ENCODE measurements at regions not wholly inside any gene's neighbourhood (a gene's known extent, or its start where the extent isn't known, plus 50 kb on each side); places are given as distances from the start of the nearest gene placed in this dataset.

- no peaks in the 10 kb centered on the region for H3K9me3 ChIP-seq (ENCODE audit: control insufficient read depth, low read depth, low read length)
Measured at GRCh38 chr5:100646011-100646410, 110.8 kb downstream of the FAM174A start.

More at GRCh38 chr5:100646011-100646410, 110.8 kb downstream of the FAM174A start:
- H2AFZ ChIP-seq (ENCODE audit: low read length) = no peak overlapping the region
- H4K8ac ChIP-seq (replicated peaks; ENCODE audit: insufficient read length, low read depth, low read length) = no peak overlapping the region
- H3K79me1 ChIP-seq (ENCODE audit: insufficient read depth, low read depth, low read length, poor library complexity, severe bottlenecking) = no peaks in the 10 kb centered on the region
- H2BK5ac ChIP-seq (ENCODE audit: insufficient read length, low read length) = no peak overlapping the region
- TF ChIP-seq CTCF (conservative IDR thresholded peaks at IDR 0.05) = no peak
- Mint-ChIP-seq H3K36me3 (ENCODE audit: insufficient read depth in 1 of 3, low read depth in 3 of 3) (no peaks in the 10 kb centered on the region), H3K27me3 (ENCODE audit: low read depth) (no peaks in the 10 kb centered on the region), H3K9me3 (no peaks in the 10 kb centered on the region), H3K27ac (no peak overlapping the region), H3K4me1 (peaks cover 16 to 23% of the 10 kb centered on the region in 2 experiments), H3K4me3 (no peak overlapping the region)
- H3K23ac ChIP-seq (ENCODE audit: insufficient read length, low read depth, low read length) = no peak overlapping the region
- H2BK15ac ChIP-seq (ENCODE audit: low read depth, low read length) = no peak overlapping the region
- H2BK120ac ChIP-seq (ENCODE audit: low read depth, low read length, poor library complexity, severe bottlenecking) = no peak overlapping the region
- H4K20me1 ChIP-seq (ENCODE audit: control insufficient read depth, insufficient read depth, insufficient read length) = no peaks in the 10 kb centered on the region
- H3K18ac ChIP-seq (ENCODE audit: insufficient read length, low read depth, low read length) = no peak overlapping the region
- no peak overlapping the region for H4K5ac ChIP-seq (ENCODE audit: insufficient read length, low read depth, low read length)
- H3K14ac ChIP-seq (ENCODE audit: insufficient read depth, low read length) = no peak overlapping the region
- no peak overlapping the region for H3K56ac ChIP-seq (ENCODE audit: insufficient read length, low read depth, low read length)
- H3K79me2 ChIP-seq (ENCODE audit: insufficient read depth, low read length) = no peaks in the 10 kb centered on the region
- H3K23me2 ChIP-seq (ENCODE audit: insufficient read length, low read depth, low read length, poor library complexity, severe bottlenecking) = no peaks in the 10 kb centered on the region
- H3K27me3 ChIP-seq (ENCODE audit: insufficient read depth, low read length) = no peaks in the 10 kb centered on the region
- no peak overlapping the region for H2BK20ac ChIP-seq (ENCODE audit: low read depth, low read length, poor library complexity, severe bottlenecking)
- H3K4me1 ChIP-seq (ENCODE audit: insufficient read depth, low read length) = peaks cover 7% of the 10 kb centered on the region; the same call in 1 of the 2 replicates
- no peak overlapping the region for H3T11ph ChIP-seq (ENCODE audit: low read length)
- no peak for DNase-seq
- no peak overlapping the region for H3K27ac ChIP-seq (ENCODE audit: insufficient read length, low read depth, low read length)
- H3K4me2 ChIP-seq (ENCODE audit: insufficient read depth, insufficient read length, low read length) = no peak overlapping the region
- WGBS (ENCODE audit: extremely low coverage, insufficient read length, low lambda C conversion rate) = no CpG with 5 or more reads among the region's 3 CpGs
- H3K4ac ChIP-seq (ENCODE audit: low read depth, low read length) = no peak overlapping the region
- H4K91ac ChIP-seq (ENCODE audit: insufficient read length, low read depth, low read length) = no peak overlapping the region
- no peak overlapping the region for H3K9ac ChIP-seq (ENCODE audit: extremely low read depth, insufficient read length, low read length)
- no peak overlapping the region for H2BK12ac ChIP-seq (ENCODE audit: insufficient read length, low read depth, low read length)
- H2AK5ac ChIP-seq (ENCODE audit: insufficient read length, low read length) = no peak overlapping the region

Data from H9 (cell line).